NCI-H524 (cell line): ENCODE measurements at regions not wholly inside any gene's neighbourhood (a gene's known extent, or its start where the extent isn't known, plus 50 kb on each side); places are given as distances from the start of the nearest gene placed in this dataset.

Experiments used
- DNase-seq, 2 experiments: peaks; one replicate each; lab custom pipeline; 2025; lab: John Stamatoyannopoulos, UW

DNA sequence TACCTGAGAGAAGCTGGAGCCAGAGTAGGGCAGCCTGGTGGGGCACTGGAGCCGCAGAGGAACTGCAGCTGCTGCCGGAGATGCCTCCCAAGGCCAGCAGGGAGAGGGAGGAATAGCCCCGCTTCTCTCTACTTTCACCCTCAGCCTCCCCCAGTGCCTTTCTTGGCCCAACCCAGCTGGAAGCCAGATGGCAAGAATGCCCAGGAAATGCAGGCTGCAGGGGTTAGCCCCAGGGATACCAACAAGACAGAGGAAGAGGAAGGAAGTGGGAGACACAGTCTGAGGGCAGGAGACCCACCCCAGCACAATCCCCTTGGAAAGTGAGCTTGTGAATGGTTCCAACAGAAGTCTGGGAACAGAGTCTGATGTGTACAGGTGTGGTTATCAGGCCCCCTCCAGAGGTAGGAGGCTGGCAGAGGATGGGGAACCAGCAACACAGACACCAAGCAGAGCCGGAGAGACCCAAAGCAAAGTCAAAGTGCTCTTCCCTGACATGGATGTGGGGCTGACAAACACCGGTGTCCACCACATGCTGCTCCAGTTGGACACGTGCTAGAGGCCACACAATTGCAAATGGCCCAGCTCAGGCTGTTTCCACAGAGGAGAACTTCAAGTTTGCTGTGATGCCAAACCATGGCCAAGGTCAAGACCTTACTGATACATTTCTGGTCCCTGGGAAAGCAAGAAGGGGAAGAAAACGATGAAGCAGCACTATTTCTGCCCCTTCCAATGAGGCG lies 418.8 kb upstream of the PROK2 start:
- peak; percentile 54 to 71 for DNase-seq

DNA sequence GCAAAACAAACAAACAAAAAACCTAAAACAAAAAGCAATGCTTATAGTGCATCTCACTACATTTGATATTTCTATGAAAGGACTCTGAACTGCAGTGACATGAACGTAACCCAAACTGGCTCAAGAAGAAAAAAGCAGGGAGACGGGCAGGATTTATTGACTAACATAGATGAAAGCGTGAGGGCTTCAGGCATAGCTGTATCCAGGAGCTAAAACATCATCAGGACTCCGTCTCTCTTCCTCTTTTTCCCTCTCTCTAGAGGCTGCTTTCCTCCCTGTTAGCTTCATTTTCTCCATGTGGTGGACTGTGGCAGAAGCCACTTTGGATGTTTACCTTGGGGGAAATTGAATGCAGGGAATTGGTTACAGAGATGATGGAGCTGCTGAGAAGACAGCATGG lies 418.2 kb upstream of the PROK2 start:
- DNase-seq = no peak

DNA sequence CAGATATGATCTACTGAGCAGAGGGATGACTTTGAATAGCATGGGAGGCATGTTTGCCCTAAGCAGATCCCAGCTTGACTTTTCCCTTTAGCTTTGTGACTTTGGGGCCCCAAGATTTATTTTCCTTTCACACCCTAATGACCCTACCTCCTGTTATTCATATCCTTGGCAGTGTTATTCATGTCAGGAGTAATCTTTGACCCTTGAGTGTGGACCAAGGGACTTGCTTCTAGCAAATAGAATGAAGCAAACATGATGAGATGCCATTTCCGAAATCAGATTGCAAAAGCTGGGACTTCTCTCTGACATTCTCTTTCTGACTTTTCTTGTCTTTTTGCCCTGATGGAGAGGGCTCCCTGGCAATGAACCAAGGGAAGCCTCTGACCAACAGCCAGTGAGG lies 415.4 kb upstream of the PROK2 start:
- no peak for DNase-seq

DNA sequence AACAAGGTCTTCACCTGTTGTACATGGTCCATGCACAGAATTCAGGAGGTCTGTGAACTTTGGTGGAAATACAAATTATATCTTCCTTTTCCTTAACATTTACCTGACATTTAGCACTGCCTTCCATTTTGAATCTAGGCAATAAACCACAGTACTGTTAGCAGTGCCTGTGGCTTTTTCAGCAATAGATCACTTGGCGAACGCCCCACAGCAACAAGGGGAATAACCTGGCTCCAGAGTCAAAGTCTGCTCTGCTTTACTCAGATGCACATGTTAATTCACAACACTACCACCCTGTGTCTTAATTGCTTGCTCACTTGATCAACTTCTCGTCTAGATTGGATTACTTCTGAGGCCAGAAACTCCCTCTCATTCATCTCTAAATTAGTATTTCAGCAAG lies 414.6 kb upstream of the PROK2 start:
- no peak for DNase-seq

DNA sequence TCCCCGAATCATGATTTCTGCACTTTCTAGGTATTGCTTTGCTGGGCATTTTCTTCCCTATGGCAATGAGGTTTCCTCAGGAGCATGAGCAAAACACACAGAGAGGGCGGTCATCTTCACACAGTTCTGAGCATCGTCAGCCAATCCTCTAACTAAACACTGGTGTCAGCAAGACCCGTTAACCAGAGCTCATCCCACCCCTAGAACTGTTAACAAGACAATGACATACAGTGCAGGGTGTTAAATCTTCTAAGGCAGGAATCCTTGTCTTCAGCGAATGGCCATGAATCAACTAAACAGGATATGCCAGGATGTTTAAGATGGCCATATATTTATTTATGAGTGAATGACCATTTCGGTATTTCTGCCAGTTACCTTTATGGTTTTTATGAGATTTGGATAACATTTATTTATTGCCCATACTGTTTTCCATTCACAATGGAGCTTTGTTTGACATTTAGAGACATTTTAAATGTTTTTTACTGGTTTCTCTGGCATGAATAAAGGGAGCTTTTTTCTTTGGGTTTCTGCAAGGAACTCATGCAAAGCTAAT lies 411.5 kb upstream of the PROK2 start:
- DNase-seq = no peak

DNA sequence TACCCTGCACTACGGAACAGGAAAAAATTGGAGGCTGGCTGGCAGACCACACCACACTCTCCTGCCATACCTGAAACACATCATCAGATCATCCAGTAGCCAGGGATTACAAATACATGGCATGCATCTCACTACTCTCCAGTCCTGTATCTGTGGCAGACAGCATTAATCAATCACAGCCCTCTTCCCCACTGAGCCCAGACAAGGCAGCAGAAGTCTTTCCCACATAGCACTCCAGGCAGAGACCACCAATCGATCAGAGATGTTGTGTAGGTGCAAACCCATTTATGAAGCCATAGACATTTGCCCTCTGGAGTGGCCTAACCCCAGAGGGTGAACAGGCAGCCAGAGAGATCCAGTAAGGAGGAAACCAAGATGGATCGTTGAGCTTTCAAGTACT lies 410.9 kb upstream of the PROK2 start:
- no peak for DNase-seq

DNA sequence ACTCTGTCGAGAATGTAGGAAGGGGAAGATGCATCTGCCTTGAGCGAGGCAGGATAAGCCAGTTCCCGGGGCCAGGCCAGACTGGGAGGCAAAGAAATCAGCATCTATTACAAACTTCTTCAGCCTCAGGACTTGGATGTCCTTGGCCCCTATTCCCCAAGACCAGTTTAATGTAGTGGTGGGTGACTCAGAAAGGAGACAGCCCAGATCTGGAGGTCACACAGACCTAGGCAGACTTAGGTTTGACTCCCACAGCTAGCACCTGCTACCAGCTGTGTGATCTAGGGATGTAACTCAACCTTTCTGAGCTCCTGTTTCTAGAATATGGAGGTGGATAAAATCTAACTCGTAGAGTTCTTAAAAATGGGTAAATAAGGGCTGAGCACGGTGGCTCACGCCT lies 409.5 kb upstream of the PROK2 start:
- no peak for DNase-seq

DNA sequence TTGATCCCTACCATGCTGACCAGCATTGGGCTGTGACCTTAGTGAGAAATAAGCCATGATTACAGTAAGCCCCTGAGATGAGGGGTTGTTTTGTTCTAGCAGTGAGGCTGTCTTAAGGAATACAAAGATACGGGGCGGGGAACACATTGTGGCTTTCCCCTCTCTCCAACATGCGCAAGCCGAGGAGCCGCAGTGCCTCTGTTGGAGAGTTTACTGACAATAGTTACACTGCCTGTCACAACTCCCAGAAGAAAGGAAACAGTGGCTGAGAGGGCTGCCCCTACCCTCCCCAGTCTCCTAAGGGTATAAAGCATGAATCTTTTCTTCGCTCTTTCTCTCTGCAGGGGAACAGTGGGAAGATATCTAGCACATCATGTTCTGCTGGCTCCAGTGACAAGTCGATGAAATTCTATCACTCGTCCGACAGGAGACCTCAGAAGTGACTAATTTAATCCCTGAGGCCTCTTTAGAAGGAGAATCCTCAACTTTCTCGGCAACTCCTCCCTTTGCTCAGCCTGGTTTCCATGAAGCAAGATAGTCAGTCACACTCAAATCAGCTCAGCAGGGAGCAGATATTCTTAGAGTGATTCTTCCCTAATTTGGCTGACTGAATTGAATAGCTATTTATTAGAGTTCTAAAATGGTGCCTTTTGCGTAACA lies 409.0 kb upstream of the PROK2 start:
- DNase-seq = no peak

DNA sequence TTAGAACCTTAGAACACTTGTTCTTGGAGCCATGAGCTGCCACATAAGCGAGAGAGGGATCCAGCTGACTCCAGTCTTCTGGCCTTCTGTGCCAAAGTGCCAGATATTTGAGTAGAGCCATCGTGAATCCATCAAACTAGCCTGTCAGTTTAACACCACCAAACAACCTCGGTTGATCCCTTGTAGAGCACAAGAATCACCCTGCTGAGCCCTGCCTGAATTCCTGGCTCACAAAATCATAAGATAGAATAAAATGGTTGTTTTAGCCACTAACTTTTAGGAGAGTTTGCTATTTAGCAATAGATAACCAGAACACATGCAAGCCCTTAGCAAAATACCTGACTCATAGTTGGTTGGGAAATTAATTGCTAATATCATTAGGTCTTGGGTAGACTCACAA lies 407.6 kb upstream of the PROK2 start:
- no peak for DNase-seq

DNA sequence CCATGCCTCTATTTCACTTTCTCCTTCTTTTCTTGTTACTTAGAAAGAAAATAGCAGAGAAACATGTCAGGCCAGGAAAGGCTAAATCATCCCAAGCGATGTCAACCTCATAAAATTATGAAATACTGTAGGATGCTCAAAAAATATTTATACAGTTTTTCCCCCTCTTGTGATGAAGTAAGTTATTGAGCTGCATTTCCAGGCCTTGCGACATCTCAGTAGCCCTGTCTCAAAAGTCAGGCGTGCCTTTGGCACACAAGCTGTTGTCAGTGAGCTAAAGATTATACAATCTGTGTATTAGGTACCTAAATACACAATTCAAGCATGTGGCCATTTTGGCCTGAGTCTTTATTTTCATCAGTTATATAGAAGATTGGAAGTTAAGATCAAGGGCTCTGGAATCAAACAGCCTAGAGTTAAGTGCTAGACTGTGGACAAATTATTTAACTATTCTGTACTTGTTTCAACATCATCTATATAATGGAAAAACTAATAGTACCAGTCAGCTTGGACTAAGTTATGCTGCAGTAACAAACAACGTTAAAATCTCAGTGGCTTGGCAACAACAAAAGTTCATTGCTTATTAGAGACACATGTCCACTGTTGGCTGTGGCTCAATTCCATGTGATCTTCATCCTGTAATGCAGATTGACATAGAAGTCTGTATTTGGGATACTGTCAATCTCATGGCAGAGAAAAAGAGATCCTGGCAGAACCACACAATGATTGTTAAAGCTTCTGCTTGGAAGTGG lies 406.4 kb upstream of the PROK2 start:
- no peak for DNase-seq

DNA sequence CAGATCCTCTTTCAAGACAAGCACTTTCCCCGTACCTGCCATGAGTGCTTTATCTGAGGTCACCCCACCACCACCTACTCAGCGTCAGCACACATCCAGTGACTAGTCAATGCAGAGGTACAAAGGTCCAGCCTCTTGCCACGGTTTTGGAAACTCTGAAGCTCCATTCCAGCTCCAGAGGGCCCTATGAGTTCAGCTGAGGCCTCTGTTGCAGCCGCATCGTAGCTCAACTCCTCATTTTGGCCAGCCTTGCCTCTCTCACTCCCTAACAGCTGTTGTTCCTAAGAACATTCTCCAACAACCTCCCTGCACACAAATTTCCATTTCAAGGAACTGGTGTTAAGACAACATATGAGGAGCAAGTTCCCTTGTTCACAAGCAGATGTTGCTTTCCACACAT lies 405.1 kb upstream of the PROK2 start:
- DNase-seq = peak in 1 of 2 experiments; percentile 73

DNA sequence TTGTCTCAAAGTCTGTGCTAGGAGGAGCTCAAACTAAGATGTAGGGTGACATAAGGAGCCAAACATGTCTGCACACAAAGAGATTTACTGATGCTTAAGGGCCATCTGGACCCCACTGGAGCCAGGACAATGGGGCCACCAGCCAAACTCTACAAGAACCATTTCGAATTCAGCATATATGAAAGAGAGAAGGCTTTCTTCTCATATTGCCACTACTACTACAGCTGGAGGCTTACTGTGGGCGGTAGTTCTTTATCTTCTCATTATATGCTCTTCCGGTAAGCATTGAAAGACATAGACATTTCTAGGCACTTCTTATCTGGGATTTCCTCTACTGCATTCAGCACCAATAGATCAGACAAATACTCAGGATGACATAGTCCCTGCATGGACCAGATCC lies 404.4 kb upstream of the PROK2 start:
- DNase-seq = peak; percentile 80 to 96

DNA sequence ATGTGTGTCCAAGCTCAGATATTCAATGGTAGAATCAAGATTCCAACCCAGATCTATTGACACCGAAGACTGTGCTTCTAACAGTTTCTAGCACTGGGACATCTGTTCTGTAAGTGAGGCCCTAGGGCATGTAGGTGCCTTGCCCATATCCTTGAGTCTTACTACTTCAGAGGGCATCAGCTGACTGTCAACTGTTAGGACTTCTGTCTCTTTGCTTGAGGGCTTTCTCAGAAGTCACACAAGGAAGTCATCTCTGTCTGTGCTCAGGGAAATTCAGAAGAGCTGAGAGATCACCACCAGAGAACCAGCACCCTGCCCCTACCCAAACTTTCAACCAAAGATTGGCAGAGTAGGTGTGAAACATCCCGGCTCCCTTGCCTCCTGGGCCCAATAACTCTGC lies 403.6 kb upstream of the PROK2 start:
- peak in 1 of 2 experiments; percentile 55 for DNase-seq

DNA sequence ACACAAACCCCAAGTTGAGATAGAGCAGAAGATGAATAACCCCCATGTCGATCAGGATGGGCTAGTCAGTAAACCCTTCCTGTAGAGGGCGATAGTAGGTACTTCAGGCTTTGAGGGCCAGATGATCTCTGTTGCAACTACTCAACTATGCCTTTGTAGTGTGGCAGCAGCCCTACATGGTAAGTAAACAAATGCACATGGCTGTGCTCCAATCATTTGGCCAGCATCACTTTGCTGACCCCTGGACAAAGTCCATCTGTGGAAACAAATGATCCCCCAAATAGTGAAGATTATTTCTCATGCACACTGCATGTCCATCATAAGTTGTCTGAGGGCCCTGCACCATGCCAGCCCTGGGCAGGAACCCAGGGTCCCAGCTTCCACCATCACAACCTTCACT lies 402.2 kb upstream of the PROK2 start:
- DNase-seq = no peak

DNA sequence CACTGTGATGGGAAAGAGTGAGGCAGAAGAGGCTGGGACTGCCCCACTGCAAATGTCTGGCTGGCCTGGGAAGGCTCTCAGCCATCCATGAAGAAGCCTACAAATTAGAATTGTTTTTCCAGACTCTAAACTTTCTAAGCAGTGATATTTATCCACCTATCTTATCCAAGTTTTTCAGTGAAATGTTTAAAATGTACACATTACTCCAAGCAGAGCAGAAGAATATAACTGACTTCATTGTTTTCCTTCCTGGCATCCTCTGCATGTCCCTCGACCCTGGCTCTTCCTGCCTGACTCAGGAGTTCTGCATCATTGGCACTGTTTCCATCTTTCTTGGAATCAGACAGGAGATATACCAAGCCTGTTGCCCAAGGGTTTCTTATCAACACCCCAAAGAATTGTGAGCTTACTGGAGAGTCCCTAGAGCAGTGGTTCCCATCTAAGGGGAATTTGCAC lies 401.5 kb upstream of the PROK2 start:
- no peak for DNase-seq

DNA sequence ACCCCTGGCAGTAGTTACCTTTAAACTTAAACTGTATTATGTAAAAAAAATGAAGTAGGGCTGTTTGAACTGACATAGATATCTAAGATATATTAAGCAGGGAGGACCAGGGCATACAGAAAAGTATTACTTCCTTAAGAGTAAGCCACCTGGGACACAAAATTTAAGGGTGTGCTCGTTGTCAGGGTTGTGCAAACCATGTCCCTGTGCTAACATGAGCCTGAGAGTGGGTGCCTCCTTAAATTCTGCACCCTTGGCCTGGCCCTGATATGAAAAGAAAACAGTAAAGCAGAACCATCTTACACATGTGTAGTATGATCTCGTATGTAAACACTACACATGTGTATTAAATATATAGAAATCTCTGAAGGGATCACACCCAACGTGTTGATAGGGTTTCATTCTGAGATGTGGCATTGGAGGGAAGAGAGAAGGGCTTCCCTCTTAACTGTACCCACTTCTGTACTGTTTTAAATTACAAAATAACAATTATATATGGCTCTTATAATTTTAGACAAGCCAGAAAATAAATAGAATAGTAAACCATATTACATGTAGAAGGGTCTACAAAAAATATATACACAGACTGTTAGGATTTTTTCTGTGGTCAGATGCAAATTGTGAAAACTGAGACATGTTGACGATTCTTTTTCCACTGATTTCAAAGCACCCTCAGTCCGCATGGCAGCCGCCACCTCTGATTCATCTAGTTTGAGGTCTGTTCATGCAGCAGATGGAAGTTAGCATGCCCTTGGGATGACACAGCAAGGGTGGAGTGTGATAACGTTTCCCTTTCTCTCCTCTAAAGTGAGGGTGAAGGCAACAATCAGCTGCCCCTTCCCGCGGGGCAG lies 400.8 kb upstream of the PROK2 start:
- peak in 1 of 2 experiments; percentile 12 for DNase-seq

DNA sequence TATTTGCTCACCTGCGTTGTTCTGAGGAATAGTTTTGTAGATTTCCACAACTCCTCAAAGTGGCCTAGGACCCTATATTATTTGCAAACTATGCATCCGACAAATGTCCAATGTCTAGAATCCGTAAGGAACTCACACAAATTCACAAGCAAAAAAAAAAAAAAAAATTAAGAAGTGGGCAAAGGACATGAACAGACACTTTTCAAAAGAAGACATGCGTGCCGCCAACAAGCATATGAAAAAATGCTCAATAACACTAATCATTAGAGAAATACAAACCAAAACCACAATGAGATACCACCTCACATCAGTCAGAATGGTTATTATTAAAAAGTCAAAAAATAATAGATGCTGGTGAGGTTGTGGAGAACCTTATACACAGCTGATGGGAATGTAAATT lies 398.5 kb upstream of the PROK2 start:
- DNase-seq = no peak

DNA sequence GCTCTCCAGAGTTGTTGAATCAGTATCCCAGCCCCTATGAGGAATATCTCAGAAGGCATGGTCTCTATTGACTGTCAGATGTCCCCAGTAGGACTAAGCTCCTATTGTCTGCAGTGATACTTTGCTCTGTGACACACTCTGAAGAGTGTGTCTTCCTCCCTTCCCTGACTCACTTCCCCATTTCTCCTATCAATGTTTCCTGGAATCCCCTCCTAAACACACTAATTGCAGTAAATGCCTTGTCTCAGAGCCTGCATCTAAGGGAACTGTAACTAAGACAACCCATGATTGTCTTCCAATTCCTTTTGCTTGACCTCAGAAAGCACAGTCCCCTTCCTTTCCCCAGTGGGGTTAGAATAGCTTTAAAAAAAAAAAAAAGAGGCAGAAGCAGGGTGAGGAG lies 397.3 kb upstream of the PROK2 start:
- no peak for DNase-seq

DNA sequence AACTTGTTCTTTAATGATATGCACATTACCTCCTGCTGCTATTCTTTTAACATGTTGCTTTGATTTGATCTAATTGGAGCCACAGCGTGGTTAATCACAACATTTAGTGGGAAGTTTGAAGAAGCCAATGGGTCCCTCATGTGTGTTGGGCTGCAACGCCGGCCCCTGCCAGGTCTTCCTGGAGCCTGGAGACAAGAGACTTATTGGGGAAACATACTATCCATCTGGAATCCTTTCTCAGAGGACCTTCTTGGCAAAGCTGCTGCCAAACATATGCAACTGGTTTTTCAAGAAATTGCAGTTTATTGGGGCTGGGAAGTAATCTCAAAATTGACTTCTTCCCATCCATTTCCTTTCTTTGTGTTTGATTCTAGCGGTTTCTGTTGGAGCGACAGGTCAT lies 396.3 kb upstream of the PROK2 start:
- no peak for DNase-seq

DNA sequence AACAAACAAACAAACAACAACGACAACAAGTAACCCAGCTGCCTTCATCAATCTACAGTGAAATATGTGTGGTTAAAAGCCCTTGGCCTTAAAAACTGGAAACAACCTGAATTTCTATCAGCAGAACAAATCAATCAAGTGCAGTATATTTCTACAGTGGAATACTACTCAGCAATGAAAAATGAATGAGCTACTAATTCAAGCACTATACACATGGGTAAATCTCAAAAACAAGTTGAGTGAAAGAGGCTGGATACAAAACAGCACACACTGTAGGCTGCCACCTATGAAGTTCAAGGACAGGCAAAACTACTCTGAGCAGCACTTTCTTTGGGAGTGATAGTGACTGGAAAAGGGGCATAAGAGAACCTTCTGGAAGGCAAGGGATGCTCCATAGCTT lies 395.5 kb upstream of the PROK2 start:
- DNase-seq = no peak

DNA sequence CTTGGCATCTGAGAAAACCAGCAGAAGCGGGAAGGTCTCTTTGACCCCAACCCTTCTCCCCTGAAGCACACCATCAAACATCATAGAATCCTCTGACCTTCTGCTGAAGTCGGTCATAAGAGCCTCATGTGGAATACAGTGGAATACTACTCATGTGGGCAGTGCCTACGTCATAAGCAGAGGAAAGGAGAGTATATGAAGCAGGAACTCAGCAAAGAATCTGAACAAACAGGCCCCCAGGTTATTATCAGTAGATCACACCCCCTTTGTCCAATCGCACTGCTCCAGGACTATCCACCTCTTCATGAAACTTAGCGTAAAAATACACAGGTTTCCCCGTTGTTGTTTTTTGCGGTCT lies 394.1 kb upstream of the PROK2 start:
- DNase-seq = no peak
